ENCODE measurements at regions not wholly inside any gene's neighbourhood (a gene's known extent, or its start where the extent isn't known, plus 50 kb on each side); places are given as distances from the start of the nearest gene placed in this dataset.

- no peak for DNase-seq (ENCODE audit: low read depth, low spot score)
- no peak for TF ChIP-seq CTCF (IDR thresholded peaks at IDR 0.05; ENCODE audit: low read depth, low read length)
- no peak overlapping the region for H3K4me3 ChIP-seq (ENCODE audit: low read depth, low read length)
- in situ Hi-C loops (cut with HindIII; ENCODE audit: low sequenced_read_pairs), result no loop called here
These were observed 138.2 kb upstream of the DTNBP1 start for GRCh38 chr6:15800841-15801617.

DNA sequence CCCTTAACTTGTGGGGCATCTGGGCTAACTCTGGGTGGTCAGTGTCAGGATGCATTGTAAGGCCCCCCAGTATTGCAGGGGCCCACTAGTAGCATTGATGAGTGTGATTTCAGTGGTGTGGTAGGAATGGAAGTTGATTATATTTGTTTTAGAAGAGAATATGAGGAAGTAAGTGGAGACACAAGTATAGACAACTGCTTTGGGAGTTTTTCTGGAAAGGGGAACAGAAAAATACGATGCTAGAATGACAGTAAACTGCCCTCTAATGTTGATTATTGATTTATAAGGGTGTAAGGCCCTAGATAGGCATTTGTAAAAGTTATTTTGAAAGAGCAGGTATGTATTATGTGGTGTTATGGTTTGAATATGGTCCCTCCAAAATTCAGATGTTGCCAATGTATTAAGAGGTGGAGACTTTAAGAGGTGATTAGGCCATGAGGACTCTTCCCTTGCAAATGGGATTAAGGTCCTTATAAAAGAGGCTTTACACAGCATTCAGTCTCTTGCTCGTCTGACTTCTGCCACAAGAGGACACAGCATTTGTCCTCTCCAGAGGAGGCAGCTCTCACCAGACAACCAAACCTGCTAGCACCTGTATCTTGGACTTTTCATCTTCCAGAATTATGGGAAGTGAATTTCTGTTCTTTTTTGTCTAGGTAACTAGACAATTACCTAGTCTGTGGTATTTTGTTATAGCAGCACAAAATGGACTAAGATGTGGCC lies 135.9 kb upstream of the DTNBP1 start:
- DNase-seq (ENCODE audit: low read depth, low spot score), result no peak
- no peak overlapping the region for H3K4me3 ChIP-seq (ENCODE audit: low read depth, low read length)
- in situ Hi-C loops (cut with HindIII; ENCODE audit: low sequenced_read_pairs), result no loop called here
- no peak for TF ChIP-seq CTCF (IDR thresholded peaks at IDR 0.05; ENCODE audit: low read depth, low read length)

DNA sequence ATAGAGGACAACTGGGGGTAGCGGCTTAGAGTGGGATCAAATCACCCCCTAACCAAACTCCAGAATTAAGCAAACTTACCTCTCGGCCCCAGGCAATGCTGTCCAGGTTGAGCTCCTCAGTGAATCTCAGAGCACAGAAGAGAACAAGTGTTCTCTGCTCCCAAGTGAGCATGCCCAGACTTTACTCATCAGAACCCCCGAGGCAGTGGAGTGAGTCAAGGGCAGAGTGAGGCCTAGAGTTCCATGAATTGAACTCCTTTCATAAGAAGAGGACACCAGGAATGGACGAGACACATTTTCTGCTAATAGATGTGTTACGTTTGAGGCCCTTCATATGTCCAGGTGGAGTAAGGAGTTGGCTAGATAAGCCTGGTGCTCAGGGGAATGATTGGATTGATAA lies 134.0 kb upstream of the DTNBP1 start:
- H3K4me3 ChIP-seq (ENCODE audit: low read depth, low read length), result no peak overlapping the region
- TF ChIP-seq CTCF (IDR thresholded peaks at IDR 0.05; ENCODE audit: low read depth, low read length), result no peak

GRCh38 chr6:15796130-15796771 lies 133.4 kb upstream of the DTNBP1 start:
- H3K4me3 ChIP-seq (ENCODE audit: low read depth, low read length), result no peak overlapping the region
- TF ChIP-seq CTCF (IDR thresholded peaks at IDR 0.05; ENCODE audit: low read depth, low read length), result no peak
- in situ Hi-C loops (cut with HindIII; ENCODE audit: low sequenced_read_pairs), result no loop called here
- DNase-seq (ENCODE audit: low read depth, low spot score), result peak; percentile 3

More for the DNA sequence above, 134.0 kb upstream of the DTNBP1 start:
- DNase-seq (ENCODE audit: low read depth, low spot score), result no peak
- in situ Hi-C loops (cut with HindIII; ENCODE audit: low sequenced_read_pairs), result no loop called here

DNA sequence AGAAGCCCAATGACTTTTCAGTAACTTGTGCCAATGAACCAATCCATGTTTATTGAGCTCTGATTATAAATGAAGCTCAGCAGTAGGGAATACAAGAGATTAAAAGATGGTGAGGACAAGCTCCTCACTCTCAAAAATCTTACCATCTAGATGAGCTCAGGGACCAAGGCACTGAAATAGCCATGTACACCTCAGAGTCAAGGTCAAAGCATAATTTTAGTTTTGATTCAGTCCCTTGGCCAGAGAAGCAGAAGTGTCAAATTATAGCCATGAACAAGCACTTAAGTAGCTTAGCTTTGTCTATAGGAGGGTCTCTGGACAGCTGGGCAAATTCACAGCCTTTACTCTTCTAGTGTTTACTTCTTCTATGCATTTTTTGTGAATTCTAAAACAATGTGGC lies 131.0 kb upstream of the DTNBP1 start:
- in situ Hi-C loops (cut with HindIII; ENCODE audit: low sequenced_read_pairs), result no loop called here
- no peak for DNase-seq (ENCODE audit: low read depth, low spot score)

More for the DNA sequence above, 131.0 kb upstream of the DTNBP1 start:
- H3K4me3 ChIP-seq (ENCODE audit: low read depth, low read length), result no peak overlapping the region
- no peak for TF ChIP-seq CTCF (IDR thresholded peaks at IDR 0.05; ENCODE audit: low read depth, low read length)

Data from astrocyte of the spinal cord (primary cell).